K562 (cell line): ENCODE measurements at regions not wholly inside any gene's neighbourhood (a gene's known extent, or its start where the extent isn't known, plus 50 kb on each side); places are given as distances from the start of the nearest gene placed in this dataset.

Experiments used
- ATAC-seq: fragments of 200-7000 bp; cut with Tn5 transposase; 3 replicates; pipeline ENCODE4 v1.9.1; 2020; ENCODE audit warnings: moderate library complexity
- BruUV-seq: library from RNA; stranded (reverse); fragments of 400-500 nt; replicated peaks from 2 replicates; lab custom pipeline; 2021; lab: Mats Ljungman, UMichigan
- CTCF ChIA-PET: fragments of 300-600 bp; formaldehyde crosslinking; extraction: SDS; loops from one replicate; lab custom pipeline; 2021; ENCODE audit warnings: low intra/inter-chr PET ratio; lab: Yijun Ruan, JAX
- POLR2A ChIA-PET: fragments of 300-600, 350-650 bp; sonication (Branson Sonifier 250); formaldehyde crosslinking; extraction: SDS; loops from one replicate; lab custom pipeline; 2021; ENCODE audit warnings: antibody characterized with exemption, inconsistent platforms; lab: Yijun Ruan, JAX
- DNase-seq, 4 experiments: peaks; one replicate each; pipeline versions ENCODE4 v3.0.0 to v3.0.0-alpha.2; 2011 to 2018; ENCODE audit warnings: low spot score in 3 of 4, mixed read lengths in 3 of 4; ENCODE audit errors: extremely low read depth in 1 of 4
- FAIRE-seq: peaks from 2 replicates; lab custom pipeline; 2011; peaks lifted over from hg19 to GRCh38; lab: Jason Lieb, UNC
- H2AFZ ChIP-seq: 2 replicates; pipeline ENCODE4 v1.6.0; 2011; ENCODE audit warnings: low read depth, low read length, control low read depth, inconsistent platforms
- H3K27ac ChIP-seq: fragments of 200-600 bp; 3 replicates; pipeline ENCODE4 v1.8.0; 2011; ENCODE audit warnings: low read depth, mild to moderate bottlenecking, control low read depth, inconsistent platforms, low read length, moderate library complexity, mixed read lengths; ENCODE audit errors: extremely low read depth
- H3K27me3 ChIP-seq, 2 experiments: fragments of 300-600 bp in 1 of 2; 2 replicates in 1 of 2; 3 replicates in 1 of 2; pipeline versions ENCODE4 v1.6.0 to v1.8.0; 2011; ENCODE audit warnings: inconsistent platforms in 2 of 2, low read length in 2 of 2, mild to moderate bottlenecking in 1 of 2, mixed read lengths in 1 of 2, moderate library complexity in 1 of 2; ENCODE audit not compliant: control insufficient read depth in 2 of 2, insufficient read depth in 2 of 2
- H3K36me3 ChIP-seq: fragments of 300-600 bp; 3 replicates; pipeline ENCODE4 v1.8.0; 2011; ENCODE audit warnings: mild to moderate bottlenecking, low read length, inconsistent platforms; ENCODE audit not compliant: control insufficient read depth, insufficient read depth
- H3K4me1 ChIP-seq, 2 experiments: fragments of 200-600 bp in 1 of 2; replicated peaks in 1 of 2; 2 replicates in 1 of 2; 3 replicates in 1 of 2; pipeline versions ENCODE4 v1.5.1 to v1.8.0; 2011; ENCODE audit warnings: inconsistent platforms in 2 of 2, low read length in 2 of 2, mild to moderate bottlenecking in 1 of 2, mixed read lengths in 1 of 2, moderate library complexity in 1 of 2; ENCODE audit not compliant: control insufficient read depth in 2 of 2, insufficient read depth in 2 of 2
- H3K4me2 ChIP-seq: 2 replicates; pipeline ENCODE4 v1.6.1; 2011; ENCODE audit warnings: low read length, control low read depth, inconsistent platforms, mixed read lengths; ENCODE audit not compliant: insufficient read depth
- H3K4me3 ChIP-seq: fragments of 200-600 bp; sonication (generic), shearing (Covaris generic); 2 replicates; pipeline ENCODE4 v1.5.1; 2016; ENCODE audit warnings: control low read depth, inconsistent platforms
- H3K79me2 ChIP-seq: fragments of 200-600 bp; 3 replicates; pipeline ENCODE4 v1.8.0; 2011; ENCODE audit warnings: low read length, inconsistent platforms; ENCODE audit not compliant: control insufficient read depth, insufficient read depth
- H3K9ac ChIP-seq, 2 experiments: 2 replicates each; pipeline versions ENCODE4 v1.6.0 to v1.6.1; 2011; ENCODE audit warnings: low read depth in 2 of 2, low read length in 2 of 2, control low read depth in 1 of 2, inconsistent platforms in 1 of 2, mild to moderate bottlenecking in 1 of 2, mixed read lengths in 1 of 2; ENCODE audit not compliant: insufficient read depth in 1 of 2
- H3K9me1 ChIP-seq: one replicate; pipeline ENCODE4 v1.6.0; 2011; ENCODE audit warnings: inconsistent platforms, mild to moderate bottlenecking, low read length, moderate library complexity; ENCODE audit not compliant: control insufficient read depth, insufficient read depth
- H3K9me3 ChIP-seq: replicated peaks from 2 replicates; pipeline ENCODE4 v1.5.1; 2011; ENCODE audit warnings: low read depth, low read length, inconsistent platforms; ENCODE audit not compliant: control insufficient read depth, insufficient read depth
- H4K20me1 ChIP-seq: replicated peaks from 2 replicates; pipeline ENCODE4 v1.6.1; 2011; ENCODE audit warnings: low read length, inconsistent platforms, mixed read lengths; ENCODE audit not compliant: control insufficient read depth, insufficient read depth
- ARNT ChIP-seq, 2 experiments: fragments of 450-650 bp; IDR thresholded peaks; 2 replicates each; pipeline ENCODE4 v1.6.1; 2016; ENCODE audit warnings: mild to moderate bottlenecking in 1 of 2
- ATF3 ChIP-seq, 2 experiments: fragments of 450-650 bp in 1 of 2; sonication (generic) in 1 of 2; formaldehyde crosslinking in 1 of 2; IDR thresholded peaks in 1 of 2; conservative IDR thresholded peaks in 1 of 2; 2 replicates each; pipeline versions ENCODE4 v1.6.1 to v1.8.1; 2016 to 2023; ENCODE audit warnings: mild to moderate bottlenecking in 2 of 2, moderate library complexity in 2 of 2, inconsistent platforms in 1 of 2, missing genetic modification reagents in 1 of 2
- CC2D1A ChIP-seq: fragments of 450-650 bp; IDR thresholded peaks from 2 replicates; pipeline ENCODE4 v1.6.1; 2017; ENCODE audit warnings: mild to moderate bottlenecking
- FOXJ2 ChIP-seq: fragments of 200-800 bp; sonication (Bioruptor generic); IDR thresholded peaks from 2 replicates; pipeline ENCODE4 v1.6.1; 2016; ENCODE audit warnings: missing genetic modification characterization, missing compliant biosample characterization
- HEY1 ChIP-seq: fragments of 250-450 bp; sonication (Bioruptor Pico); IDR thresholded peaks from 2 replicates; pipeline ENCODE4 v1.5.0; 2020; ENCODE audit warnings: mild to moderate bottlenecking, moderate library complexity, borderline replicate concordance
- HMG20A ChIP-seq: fragments of 450-650 bp; formaldehyde crosslinking; conservative IDR thresholded peaks from 2 replicates; pipeline ENCODE4 v1.4.0; 2020; ENCODE audit warnings: mild to moderate bottlenecking, mixed read lengths
- HOXB6 ChIP-seq: fragments of 250-450 bp; sonication (Bioruptor Pico); IDR thresholded peaks from 2 replicates; pipeline ENCODE4 v1.5.1; 2022; ENCODE audit warnings: mild to moderate bottlenecking, borderline replicate concordance
- IFI16 ChIP-seq: fragments of 250-450 bp; sonication (Bioruptor Pico); IDR thresholded peaks from 2 replicates; pipeline ENCODE4 v2.1.2; 2022; ENCODE audit warnings: mild to moderate bottlenecking, inconsistent platforms
- L3MBTL2 ChIP-seq: fragments of 450-650 bp; IDR thresholded peaks from 2 replicates; pipeline ENCODE4 v1.6.1; 2016; ENCODE audit warnings: mild to moderate bottlenecking, moderate library complexity
- MIER1 ChIP-seq: fragments of 450-650 bp; IDR thresholded peaks from 2 replicates; pipeline ENCODE4 v1.6.1; 2016; ENCODE audit warnings: antibody characterized with exemption, mild to moderate bottlenecking, low read depth
- NCOA2 ChIP-seq, 2 experiments: fragments of 450-650 bp; IDR thresholded peaks; 2 replicates each; pipeline ENCODE4 v1.6.1; 2018; ENCODE audit warnings: mild to moderate bottlenecking in 2 of 2, moderate library complexity in 1 of 2; ENCODE audit not compliant: partially characterized antibody in 2 of 2
- NCOA4 ChIP-seq: fragments of 450-650 bp; IDR thresholded peaks from 2 replicates; pipeline ENCODE4 v1.6.1; 2018; ENCODE audit warnings: mild to moderate bottlenecking; ENCODE audit not compliant: partially characterized antibody
- NCOA6 ChIP-seq: fragments of 450-650 bp; IDR thresholded peaks from 2 replicates; pipeline ENCODE4 v1.6.1; 2017; ENCODE audit warnings: mild to moderate bottlenecking
- SFPQ ChIP-seq: fragments of 200-400 bp; formaldehyde crosslinking; IDR thresholded peaks from 2 replicates; pipeline ENCODE4 v1.6.1; 2017; ENCODE audit warnings: mild to moderate bottlenecking, low read depth, low read length, moderate library complexity
- ZC3H11A ChIP-seq: IDR thresholded peaks from 2 replicates; pipeline ENCODE4 v1.6.1; 2012; ENCODE audit warnings: low read depth, low read length, improper control_type of control experiment
- ZNF23 ChIP-seq: fragments of 250-450 bp; sonication (Bioruptor Pico); IDR thresholded peaks from 2 replicates; pipeline ENCODE4 v1.4.0; 2020; ENCODE audit warnings: mild to moderate bottlenecking
- ZNF253 ChIP-seq: fragments of 250-450 bp; sonication (Bioruptor Pico); conservative IDR thresholded peaks from 2 replicates; pipeline ENCODE4 v1.6.1; 2021; ENCODE audit warnings: mild to moderate bottlenecking
- ZNF644 ChIP-seq: fragments of 200-800 bp; sonication (Bioruptor generic); IDR thresholded peaks from 2 replicates; pipeline ENCODE4 v1.6.1; 2016; ENCODE audit warnings: low read depth, missing genetic modification characterization, missing compliant biosample characterization
- WGBS: fragments of 100-300 bp; shearing (Covaris generic); methylation state at CpG from one replicate; pipeline ENCODE4 v1.1.6; 2016; ENCODE audit warnings: low coverage, mixed read lengths; ENCODE audit not compliant: insufficient coverage; ENCODE audit errors: missing lambda C conversion rate; 5-methylcytosine and 5-hydroxymethylcytosine counted together
- in situ Hi-C: fragments of 300-500 bp; cut with MboI; formaldehyde crosslinking; loops from 4 replicates; pipeline ENCODE4 v1.15.0; 2018; ENCODE audit warnings: inconsistent platforms, mixed read lengths
- intact Hi-C: fragments of 100-400 bp; cut with micrococcal nuclease; formaldehyde crosslinking; loops from 2 replicates; pipeline ENCODE4 v1.14.2; 2022
- TF ChIP-seq, protein P1 (sequence below): sonication (generic); formaldehyde crosslinking; IDR thresholded peaks from 2 replicates; pipeline ENCODE4 v1.8.1; 2023; ENCODE audit warnings: mild to moderate bottlenecking, missing genetic modification reagents, moderate library complexity

DNA sequence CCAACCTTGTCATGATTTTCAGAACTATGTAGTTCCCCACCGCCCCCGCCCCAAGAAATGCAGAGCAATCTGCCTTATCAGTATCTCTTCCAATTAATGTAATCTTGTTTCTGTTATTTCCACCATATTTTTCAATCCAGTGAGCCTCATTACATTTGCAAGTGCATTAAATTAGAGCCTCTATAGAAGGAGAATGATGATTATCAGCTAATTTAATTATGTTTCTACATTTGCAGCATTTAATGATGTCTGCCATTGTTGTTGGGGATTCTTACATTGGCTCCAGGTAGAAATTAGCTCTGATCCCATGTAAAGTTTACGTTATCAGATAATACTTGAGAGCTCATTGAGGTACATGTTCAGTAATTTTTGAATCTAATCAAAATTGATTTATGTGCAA lies 707.0 kb upstream of the RBFOX1 start (continued):
- TF ChIP-seq NCOA6 = no peak
- TF ChIP-seq SFPQ = no peak
- no peak for TF ChIP-seq HOXB6 (CRISPR knock-in tag)

GRCh38 chr16:6618874-6619273 lies 713.8 kb upstream of the RBFOX1 start:
- POLR2A ChIA-PET = no interaction called here
- no peak for TF ChIP-seq L3MBTL2
- no peak for TF ChIP-seq FOXJ2 (tag)
- no peak for TF ChIP-seq IFI16 (CRISPR knock-in tag)
- no peak for TF ChIP-seq ZNF23
- TF ChIP-seq HMG20A (CRISPR knock-in tag) = no peak
- no peak for TF ChIP-seq NCOA2 (IDR thresholded peaks at IDR 0.05; ENCODE audit: partially characterized antibody in 2 of 2)
- no peak for TF ChIP-seq HEY1
- TF ChIP-seq ZNF644 = no peak
- no peak for TF ChIP-seq ARNT (IDR thresholded peaks at IDR 0.05)
- TF ChIP-seq MIER1 = no peak
- TF ChIP-seq, protein P1, sequence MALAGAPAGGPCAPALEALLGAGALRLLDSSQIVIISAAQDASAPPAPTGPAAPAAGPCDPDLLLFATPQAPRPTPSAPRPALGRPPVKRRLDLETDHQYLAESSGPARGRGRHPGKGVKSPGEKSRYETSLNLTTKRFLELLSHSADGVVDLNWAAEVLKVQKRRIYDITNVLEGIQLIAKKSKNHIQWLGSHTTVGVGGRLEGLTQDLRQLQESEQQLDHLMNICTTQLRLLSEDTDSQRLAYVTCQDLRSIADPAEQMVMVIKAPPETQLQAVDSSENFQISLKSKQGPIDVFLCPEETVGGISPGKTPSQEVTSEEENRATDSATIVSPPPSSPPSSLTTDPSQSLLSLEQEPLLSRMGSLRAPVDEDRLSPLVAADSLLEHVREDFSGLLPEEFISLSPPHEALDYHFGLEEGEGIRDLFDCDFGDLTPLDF (CRISPR knock-in tag) = no peak
- no peak for TF ChIP-seq CC2D1A
- TF ChIP-seq ATF3 (IDR thresholded peaks at IDR 0.05) = no peak
- TF ChIP-seq ATF3 (CRISPR knock-in tag; conservative IDR thresholded peaks at IDR 0.05) = no peak
- TF ChIP-seq ZC3H11A = no peak
- TF ChIP-seq ZNF253 (CRISPR knock-in tag) = no peak
- no peak for TF ChIP-seq NCOA4

More at GRCh38 chr16:6618874-6619273, 713.8 kb upstream of the RBFOX1 start:
- Histone ChIP-seq H3K9ac (no peak overlapping the region), H3K4me3 (no peak overlapping the region), H3K9me3 (no peaks in the 10 kb centered on the region), H3K79me2 (no peaks in the 10 kb centered on the region), H3K4me1 (no peaks in the 10 kb centered on the region), H3K27ac (no peak overlapping the region), H3K36me3 (no peaks in the 10 kb centered on the region), H2AFZ (no peak overlapping the region), H4K20me1 (no peaks in the 10 kb centered on the region), H3K4me2 (no peak overlapping the region), H3K27me3 (peaks cover 4 to 5% of the 10 kb centered on the region in 2 experiments; a peak in 2 of 5 replicates), H3K9me1 (no peaks in the 10 kb centered on the region)
- no peak for ATAC-seq
- CTCF ChIA-PET = no interaction called here
- FAIRE-seq = no peak
- DNase-seq = no peak
- in situ Hi-C loops = no loop called here
- intact Hi-C loops = no loop called here
- no TSS peak for BruUV-seq
- 0% methylated on average over 5 of the region's 5 CpGs for WGBS
